ENCODE measurements at regions not wholly inside any gene's neighbourhood (a gene's known extent, or its start where the extent isn't known, plus 50 kb on each side); places are given as distances from the start of the nearest gene placed in this dataset.

GRCh38 chr13:78036841-78037240 lies 118.2 kb upstream of the EDNRB start:
- intact Hi-C loops (cut with DNase I): no loop called here
- DNase-seq: peak in 1 of 4 donors; percentile 40

GRCh38 chr13:78035500-78035899 lies 116.9 kb upstream of the EDNRB start:
- DNase-seq (no peak), ATAC-seq (no peak)
- no peaks in the 10 kb centered on the region for H3K27me3 ChIP-seq
- H3K9me3 ChIP-seq: no peaks in the 10 kb centered on the region
- TF ChIP-seq CTCF (IDR thresholded peaks at IDR 0.05): no peak
- intact Hi-C loops (cut with DNase I): no loop called here
- no peak overlapping the region for H3K27ac ChIP-seq
- no peak overlapping the region for H3K4me3 ChIP-seq
- no peaks in the 10 kb centered on the region for H3K4me1 ChIP-seq
- H3K36me3 ChIP-seq: no peaks in the 10 kb centered on the region

More at GRCh38 chr13:78036841-78037240, 118.2 kb upstream of the EDNRB start:
- no peaks in the 10 kb centered on the region for H3K27me3 ChIP-seq
- no peak overlapping the region for H3K27ac ChIP-seq
- no peak overlapping the region for H3K4me3 ChIP-seq
- H3K36me3 ChIP-seq: no peaks in the 10 kb centered on the region
- H3K9me3 ChIP-seq: no peaks in the 10 kb centered on the region
- ATAC-seq: no peak
- H3K4me1 ChIP-seq: no peaks in the 10 kb centered on the region
- no peak for TF ChIP-seq CTCF (IDR thresholded peaks at IDR 0.05)

GRCh38 chr13:78033509-78033908 lies 114.9 kb upstream of the EDNRB start:
- DNase-seq: peak in 2 of 4 donors; percentile 56 to 58
- Histone ChIP-seq H3K4me1 (no peaks in the 10 kb centered on the region), H3K9me3 (no peaks in the 10 kb centered on the region), H3K4me3 (no peak overlapping the region), H3K27ac (no peak overlapping the region), H3K36me3 (no peaks in the 10 kb centered on the region), H3K27me3 (no peaks in the 10 kb centered on the region)
- ATAC-seq: no peak
- intact Hi-C loops (cut with DNase I): no loop called here
- no peak for TF ChIP-seq CTCF (IDR thresholded peaks at IDR 0.05)

GRCh38 chr13:78032132-78032531 lies 113.5 kb upstream of the EDNRB start:
- intact Hi-C loops (cut with DNase I): no loop called here
- ATAC-seq (no peak), DNase-seq (no peak)
- no peaks in the 10 kb centered on the region for H3K4me1 ChIP-seq
- H3K27me3 ChIP-seq: no peaks in the 10 kb centered on the region
- H3K27ac ChIP-seq: no peak overlapping the region
- no peak for TF ChIP-seq CTCF (IDR thresholded peaks at IDR 0.05)
- no peaks in the 10 kb centered on the region for H3K36me3 ChIP-seq
- no peaks in the 10 kb centered on the region for H3K9me3 ChIP-seq
- H3K4me3 ChIP-seq: no peak overlapping the region

- DNase-seq: no peak
- TF ChIP-seq CTCF (IDR thresholded peaks at IDR 0.05): no peak
- intact Hi-C loops (cut with DNase I): no loop called here
Measured at GRCh38 chr13:78030341-78030896, 111.8 kb upstream of the EDNRB start.

More at GRCh38 chr13:78030341-78030896, 111.8 kb upstream of the EDNRB start:
- no peaks in the 10 kb centered on the region for H3K9me3 ChIP-seq
- no peak overlapping the region for H3K4me3 ChIP-seq
- peak; percentile 64 for ATAC-seq
- no peak overlapping the region for H3K27ac ChIP-seq
- no peaks in the 10 kb centered on the region for H3K36me3 ChIP-seq
- H3K27me3 ChIP-seq: no peaks in the 10 kb centered on the region
- H3K4me1 ChIP-seq: no peaks in the 10 kb centered on the region
